ENCODE measurements at regions not wholly inside any gene's neighbourhood (a gene's known extent, or its start where the extent isn't known, plus 50 kb on each side); places are given as distances from the start of the nearest gene placed in this dataset.

DNA sequence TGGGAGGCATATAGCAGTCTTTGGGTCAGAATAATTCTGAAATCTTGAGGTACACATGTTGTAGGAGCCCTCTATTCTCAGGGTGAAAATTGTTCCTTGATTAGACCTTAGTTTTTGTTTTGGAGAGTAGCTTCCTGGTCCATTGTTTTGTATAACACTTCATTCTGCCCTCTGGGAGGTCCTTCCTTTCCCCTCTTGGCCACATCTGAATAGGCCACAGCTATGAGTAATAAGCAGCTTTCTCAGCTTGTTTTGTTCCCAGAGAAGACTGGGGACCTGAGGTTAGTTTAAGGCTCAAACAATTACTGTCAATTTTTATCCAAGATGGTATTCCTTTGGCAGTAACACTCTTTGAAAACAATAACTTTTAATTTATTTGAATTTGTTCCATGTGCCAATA, 72.6 kb upstream of the NOL4 start:
- TF ChIP-seq POLR2A (IDR thresholded peaks at IDR 0.05), result no peak
- TF ChIP-seq, protein P1, sequence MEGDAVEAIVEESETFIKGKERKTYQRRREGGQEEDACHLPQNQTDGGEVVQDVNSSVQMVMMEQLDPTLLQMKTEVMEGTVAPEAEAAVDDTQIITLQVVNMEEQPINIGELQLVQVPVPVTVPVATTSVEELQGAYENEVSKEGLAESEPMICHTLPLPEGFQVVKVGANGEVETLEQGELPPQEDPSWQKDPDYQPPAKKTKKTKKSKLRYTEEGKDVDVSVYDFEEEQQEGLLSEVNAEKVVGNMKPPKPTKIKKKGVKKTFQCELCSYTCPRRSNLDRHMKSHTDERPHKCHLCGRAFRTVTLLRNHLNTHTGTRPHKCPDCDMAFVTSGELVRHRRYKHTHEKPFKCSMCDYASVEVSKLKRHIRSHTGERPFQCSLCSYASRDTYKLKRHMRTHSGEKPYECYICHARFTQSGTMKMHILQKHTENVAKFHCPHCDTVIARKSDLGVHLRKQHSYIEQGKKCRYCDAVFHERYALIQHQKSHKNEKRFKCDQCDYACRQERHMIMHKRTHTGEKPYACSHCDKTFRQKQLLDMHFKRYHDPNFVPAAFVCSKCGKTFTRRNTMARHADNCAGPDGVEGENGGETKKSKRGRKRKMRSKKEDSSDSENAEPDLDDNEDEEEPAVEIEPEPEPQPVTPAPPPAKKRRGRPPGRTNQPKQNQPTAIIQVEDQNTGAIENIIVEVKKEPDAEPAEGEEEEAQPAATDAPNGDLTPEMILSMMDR (IDR thresholded peaks at IDR 0.05), result no peak
